DMS153 treated with DMSO at 0.1 percent for 48 hours (cell line): ENCODE measurements at regions not wholly inside any gene's neighbourhood (a gene's known extent, or its start where the extent isn't known, plus 50 kb on each side); places are given as distances from the start of the nearest gene placed in this dataset.

Source experiments
- DNase-seq: peaks from one replicate; lab custom pipeline; 2025; ENCODE audit not compliant: unreplicated experiment; lab: John Stamatoyannopoulos, UW

DNA sequence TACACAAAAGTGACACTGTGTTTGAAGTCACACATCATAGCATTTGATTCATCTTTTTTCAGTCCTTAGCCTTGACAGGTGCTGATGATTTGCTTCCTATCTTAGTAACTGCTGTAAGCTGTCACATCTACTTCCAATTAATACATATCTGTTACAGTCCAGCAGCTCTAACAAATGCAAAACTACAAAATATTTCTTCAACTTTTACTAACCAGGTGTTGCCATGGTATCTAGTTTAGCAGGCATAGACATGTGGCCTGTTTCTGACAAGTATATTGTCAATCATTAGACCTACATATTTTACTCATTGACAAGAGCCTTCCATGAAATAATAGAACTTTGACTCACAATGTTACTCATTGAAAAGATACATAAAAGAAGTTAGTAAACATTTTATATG is 1159.7 kb downstream of the GRIK2 start:
- no peak for DNase-seq

DNA sequence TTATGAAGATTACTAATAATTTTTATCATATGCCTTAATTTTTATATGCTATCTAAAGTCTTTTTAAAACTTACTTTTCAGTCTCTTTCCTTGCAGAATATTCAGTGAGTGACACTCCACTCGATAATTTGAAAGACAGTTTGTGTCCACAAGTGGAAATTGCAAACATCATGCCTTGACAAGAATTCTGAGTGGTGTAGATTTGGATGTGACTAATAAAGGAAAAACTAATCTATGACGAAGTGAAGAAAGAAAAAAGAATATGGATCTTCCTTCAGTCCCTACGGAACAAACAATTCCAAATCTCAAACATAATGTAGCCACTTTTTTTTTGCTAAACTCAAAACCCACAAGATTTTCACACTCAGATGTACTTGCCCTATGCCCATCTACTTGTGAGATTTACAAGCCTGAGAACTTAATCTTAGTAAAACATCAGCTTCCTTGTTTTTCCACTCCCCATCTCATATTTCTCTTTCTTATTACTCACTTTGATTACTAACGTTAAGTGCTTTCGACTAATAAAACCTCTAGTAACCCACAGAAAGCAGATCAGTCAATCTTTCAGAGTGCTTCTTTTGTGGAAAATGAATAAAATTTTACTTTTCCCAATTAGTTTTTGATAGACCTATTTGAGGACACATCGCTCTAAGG is 1155.8 kb downstream of the GRIK2 start:
- no peak for DNase-seq

DNA sequence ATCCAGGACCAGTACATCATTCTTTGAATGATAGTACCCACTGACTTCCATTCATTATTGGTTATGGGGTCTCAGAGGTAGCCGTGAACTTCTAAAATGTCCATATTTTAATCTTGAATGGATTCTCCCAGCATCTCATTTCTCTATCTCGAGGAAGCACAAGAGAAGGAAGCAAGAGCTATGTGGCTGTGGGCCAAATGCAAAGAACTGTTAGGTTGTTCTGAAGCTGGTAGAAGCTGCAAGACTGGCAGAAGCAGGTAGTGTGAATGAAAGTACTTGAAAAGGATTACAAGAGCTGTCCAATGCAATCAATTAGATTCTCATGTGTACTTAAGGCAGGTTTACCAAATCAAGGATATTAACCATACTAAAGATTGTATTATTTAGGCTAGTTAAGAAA is 1131.8 kb downstream of the GRIK2 start:
- no peak for DNase-seq

DNA sequence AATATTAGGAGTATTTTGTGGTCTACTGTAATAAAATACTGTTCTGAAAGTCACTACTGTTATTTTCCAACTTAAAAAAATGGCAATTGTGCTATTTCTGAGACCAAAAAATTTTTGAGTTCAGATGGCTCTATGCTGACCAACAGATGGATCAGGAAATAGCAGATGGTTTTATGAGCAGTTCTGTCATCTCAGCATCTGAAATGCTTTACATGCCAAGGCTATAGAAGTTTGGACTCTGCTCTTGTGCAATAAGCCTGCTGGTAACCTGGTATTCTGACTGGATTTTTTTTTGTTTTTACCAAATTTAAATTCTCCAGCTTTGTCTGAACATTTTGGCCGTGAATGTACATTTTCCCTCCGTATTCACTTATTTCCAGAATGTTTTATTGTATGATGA is 1127.5 kb downstream of the GRIK2 start:
- no peak for DNase-seq

DNA sequence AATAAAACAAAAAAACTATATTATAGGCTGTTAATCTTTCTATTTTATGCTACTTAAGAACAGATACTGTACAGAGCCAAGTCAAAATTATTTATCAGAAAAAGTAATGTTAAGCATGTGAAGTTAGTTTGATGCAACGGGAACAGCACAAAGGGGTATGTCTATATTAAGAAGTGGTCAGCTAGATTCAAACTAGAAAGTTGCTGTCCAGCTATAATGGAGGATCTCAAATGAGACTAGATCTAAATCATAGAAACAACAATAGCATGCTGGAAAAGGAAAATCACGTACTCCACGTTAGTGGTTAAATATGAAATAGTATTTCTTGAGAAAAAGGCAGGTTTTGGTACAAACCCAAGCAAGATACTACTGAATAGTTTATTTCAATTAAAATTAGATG is 1124.0 kb downstream of the GRIK2 start:
- DNase-seq, result no peak

DNA sequence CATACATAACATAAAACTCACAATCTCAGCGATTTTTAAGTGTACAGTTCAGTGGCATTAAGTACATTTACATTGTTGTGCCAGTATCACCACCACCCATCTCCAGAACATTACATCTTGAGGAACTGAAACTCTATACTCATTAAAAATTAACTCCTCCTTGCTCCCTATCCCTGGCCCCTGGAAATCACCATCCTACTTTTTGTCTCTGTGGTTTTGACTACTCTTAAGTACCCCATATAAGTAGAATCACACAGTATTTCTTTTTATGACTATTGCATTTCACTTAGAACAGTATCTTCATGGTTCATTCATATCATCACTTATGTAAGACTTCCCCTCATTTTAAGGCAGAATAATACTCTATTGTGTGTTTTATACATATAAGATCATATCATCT is 1108.1 kb downstream of the GRIK2 start:
- no peak for DNase-seq

DNA sequence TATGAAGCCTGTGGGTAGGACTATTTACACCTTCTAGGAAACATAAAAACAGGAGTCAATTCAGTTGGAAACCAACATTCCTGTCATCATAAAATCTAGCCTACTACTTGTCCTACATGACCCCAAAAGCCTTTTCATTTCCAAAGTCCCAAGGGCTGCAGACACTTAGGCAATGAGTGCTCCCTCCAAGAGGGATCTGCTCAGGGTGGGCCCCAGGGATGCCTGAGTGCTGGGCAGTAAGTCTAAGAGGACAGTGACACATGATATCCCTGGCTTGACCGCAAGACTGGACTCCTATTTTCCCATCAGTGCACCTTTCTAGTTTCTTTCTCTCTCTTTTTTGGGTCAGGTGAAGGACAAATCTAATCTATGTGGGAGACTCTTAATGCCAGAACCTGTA is 1101.3 kb downstream of the GRIK2 start:
- DNase-seq, result no peak

GRCh38 chr6:102493485-102493884 is 1100.0 kb downstream of the GRIK2 start:
- DNase-seq, result no peak

DNA sequence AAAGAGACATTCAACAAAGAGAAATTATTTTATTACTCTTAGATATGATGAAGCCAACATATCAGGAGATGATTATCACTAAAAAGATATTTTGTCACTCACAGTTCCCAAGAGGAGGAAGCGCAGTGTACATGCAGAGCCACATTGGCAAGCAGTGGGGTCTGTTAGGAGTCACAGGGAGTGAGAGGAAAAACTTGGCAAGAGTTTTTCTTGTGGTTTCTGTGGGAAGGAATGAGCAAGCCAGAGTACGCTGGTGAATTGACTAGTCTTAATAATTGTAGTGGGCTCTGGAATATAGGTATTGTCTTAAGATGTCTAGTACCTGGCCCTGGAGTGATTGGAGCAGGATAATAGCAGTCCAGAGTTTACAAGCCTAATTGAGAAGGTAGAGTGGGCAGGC is 1095.2 kb downstream of the GRIK2 start:
- no peak for DNase-seq

DNA sequence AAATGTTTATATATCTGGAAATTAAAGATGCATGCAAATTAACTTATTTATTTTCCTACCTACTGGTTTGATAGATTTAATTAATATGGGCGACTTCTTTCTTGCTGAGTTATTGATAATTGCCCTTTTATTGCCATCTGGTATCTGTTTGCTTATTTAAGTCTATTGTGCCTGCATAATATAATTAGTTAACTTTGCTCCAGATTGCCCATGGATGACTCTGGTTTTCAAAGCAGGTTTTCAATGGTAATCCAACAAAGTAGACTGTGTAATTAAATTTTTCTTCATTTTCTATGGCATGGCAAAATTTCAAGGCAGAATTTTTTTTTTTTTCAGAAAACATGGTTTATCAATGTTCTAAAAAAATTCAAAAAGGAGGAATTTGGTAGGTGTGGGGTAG is 1092.0 kb downstream of the GRIK2 start:
- DNase-seq, result no peak

GRCh38 chr6:102474041-102474807 is 1080.7 kb downstream of the GRIK2 start:
- no peak for DNase-seq

- DNase-seq, result no peak
Measured at GRCh38 chr6:102458990-102459389, 1065.5 kb downstream of the GRIK2 start.

- no peak for DNase-seq
Measured at GRCh38 chr6:102438171-102438570, 1044.7 kb downstream of the GRIK2 start.

- DNase-seq, result no peak
Measured at GRCh38 chr6:102417368-102417998, 1024.0 kb downstream of the GRIK2 start.

GRCh38 chr6:102415891-102416290 is 1022.4 kb downstream of the GRIK2 start:
- no peak for DNase-seq

DNA sequence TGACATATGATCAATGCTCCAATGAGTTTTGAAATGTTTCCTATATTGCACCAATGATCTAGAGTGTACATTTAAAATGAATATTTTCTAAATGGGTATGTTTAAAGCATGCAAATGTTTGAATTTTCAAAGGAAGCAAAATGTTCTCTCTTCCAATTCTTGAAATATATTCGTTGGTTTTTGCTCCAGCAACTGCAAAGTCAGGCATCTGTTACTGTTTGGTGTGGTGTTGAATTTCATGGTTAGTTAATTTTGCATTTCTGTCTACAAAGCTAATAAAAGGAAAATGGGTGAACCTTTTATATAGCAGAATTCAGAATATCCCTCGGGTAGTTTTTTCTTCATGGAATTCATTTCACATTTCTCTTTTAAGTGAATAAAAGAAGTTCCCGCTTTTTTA is 1018.3 kb downstream of the GRIK2 start:
- no peak for DNase-seq

DNA sequence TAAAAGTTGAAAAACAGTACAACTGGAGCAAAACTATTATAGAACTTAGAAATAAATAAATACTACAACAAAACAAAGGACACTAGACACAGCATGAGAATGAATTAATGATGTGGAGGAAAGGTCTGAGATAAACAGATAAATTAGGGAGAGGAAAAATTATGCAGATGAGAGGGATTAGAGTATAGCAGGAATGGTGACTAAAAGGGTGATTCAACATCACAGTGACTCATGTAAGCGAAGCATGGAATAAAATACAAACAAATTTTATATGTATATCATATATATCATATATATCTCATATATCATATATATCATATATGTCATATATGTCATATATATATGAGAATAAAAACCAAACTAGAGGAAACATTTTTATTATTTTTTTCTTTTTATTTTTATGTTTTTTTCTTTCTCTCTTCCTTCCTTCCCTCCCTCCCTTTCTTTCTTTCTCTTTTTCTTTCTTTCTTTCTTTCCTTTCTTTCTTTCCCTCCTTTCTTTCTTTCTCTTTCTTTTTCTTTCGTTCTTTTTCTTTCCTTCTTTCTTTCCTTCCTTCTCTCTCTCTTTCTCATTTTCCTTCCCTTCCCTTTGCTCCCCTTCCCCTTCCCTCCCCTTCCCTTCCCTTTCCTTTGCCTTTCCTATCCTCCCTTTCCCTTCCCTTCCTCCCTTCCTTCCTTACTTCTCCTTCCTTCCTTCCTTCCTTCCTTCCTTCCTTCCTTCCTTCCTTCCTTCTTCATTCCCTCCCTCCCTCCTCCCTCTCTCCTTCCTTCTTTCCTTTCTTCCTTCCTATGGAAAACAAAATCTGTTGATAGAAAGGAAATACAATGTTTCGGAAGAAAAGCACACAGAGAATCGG is 1014.6 kb downstream of the GRIK2 start:
- no peak for DNase-seq

GRCh38 chr6:102405860-102406259 is 1012.4 kb downstream of the GRIK2 start:
- DNase-seq, result no peak

DNA sequence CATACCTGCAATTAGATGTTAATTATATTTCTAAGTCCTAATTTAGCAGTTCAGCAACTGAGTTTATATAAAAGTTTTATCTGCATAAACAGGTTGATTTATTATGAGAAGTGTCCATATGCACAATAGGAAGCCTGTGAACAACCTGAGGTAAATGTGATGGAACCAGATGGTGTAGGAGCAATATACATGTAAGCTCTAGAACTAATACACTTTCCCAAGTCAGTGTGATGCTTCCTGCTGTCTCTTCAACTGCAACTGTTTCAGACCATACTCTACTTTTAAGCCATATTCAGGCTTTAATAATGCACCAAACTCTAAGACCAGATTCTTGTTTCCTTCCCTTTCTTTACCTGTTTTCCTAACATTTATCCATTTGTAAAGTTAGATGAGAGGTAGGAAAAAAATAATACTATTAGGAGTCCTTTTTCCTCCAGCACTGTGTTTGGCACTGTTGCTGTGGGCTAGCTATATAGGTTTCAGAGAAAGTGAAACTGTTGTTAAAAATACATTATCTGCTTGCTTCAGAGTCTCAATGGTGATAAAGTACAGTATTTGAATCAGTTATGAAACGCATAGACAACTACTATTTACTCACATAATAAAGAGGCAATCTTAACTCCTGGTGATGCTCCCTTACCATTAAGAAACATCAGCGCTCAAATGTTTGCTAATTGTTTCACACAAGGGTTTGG is 1009.3 kb downstream of the GRIK2 start:
- no peak for DNase-seq

GRCh38 chr6:102398788-102399390 is 1005.4 kb downstream of the GRIK2 start:
- DNase-seq, result no peak
